ENCODE measurements at regions not wholly inside any gene's neighbourhood (a gene's known extent, or its start where the extent isn't known, plus 50 kb on each side); places are given as distances from the start of the nearest gene placed in this dataset.
"Not testable (repeated sequence)": the region's sequence is repeated elsewhere in the genome, so short reads cannot be mapped to it uniquely, and the experiment has no call there.

GRCh38 chr10:33774857-33775256 lies 440.4 kb upstream of the NRP1 start:
- no peak for FAIRE-seq

GRCh38 chr10:33773886-33774480 lies 439.5 kb upstream of the NRP1 start:
- H3K4me3 ChIP-seq, result no peak overlapping the region
- no peak for FAIRE-seq
- H3K36me3 ChIP-seq, result no peaks in the 10 kb centered on the region
- intact Hi-C loops (cut with DNase I), result no loop called here
- H3K9me3 ChIP-seq, result no peaks in the 10 kb centered on the region
- H3K27me3 ChIP-seq, result no peaks in the 10 kb centered on the region
- H3K4me1 ChIP-seq, result no peaks in the 10 kb centered on the region
- H3K27ac ChIP-seq, result no peak overlapping the region
- TF ChIP-seq CTCF (IDR thresholded peaks at IDR 0.05), result no peak
- 93 to 94% methylated on average over 21 of the region's 21 CpGs for WGBS, 2 donors
- DNase-seq, result no peak
- no peak for ATAC-seq

More at GRCh38 chr10:33774857-33775256, 440.4 kb upstream of the NRP1 start:
- no peaks in the 10 kb centered on the region for H3K36me3 ChIP-seq
- 77 to 88% methylated on average over 4 of the region's 4 CpGs for WGBS, 2 donors
- H3K4me1 ChIP-seq, result no peaks in the 10 kb centered on the region
- no peaks in the 10 kb centered on the region for H3K27me3 ChIP-seq
- ATAC-seq (no peak), DNase-seq (no peak)
- intact Hi-C loops (cut with DNase I), result no loop called here
- H3K4me3 ChIP-seq, result no peak overlapping the region
- H3K27ac ChIP-seq, result no peak overlapping the region
- H3K9me3 ChIP-seq, result no peaks in the 10 kb centered on the region
- no peak for TF ChIP-seq CTCF (IDR thresholded peaks at IDR 0.05)

GRCh38 chr10:33773253-33773573 lies 438.7 kb upstream of the NRP1 start:
- WGBS, 2 donors, result 40 to 51% methylated on average over 4 of the region's 4 CpGs
- ATAC-seq (no peak), FAIRE-seq (no peak), DNase-seq (peak in 1 of 6 donors; percentile 16)
- no peak for TF ChIP-seq CTCF (IDR thresholded peaks at IDR 0.05)
- Histone ChIP-seq H3K27ac (no peak overlapping the region), H3K27me3 (no peaks in the 10 kb centered on the region), H3K4me1 (no peaks in the 10 kb centered on the region), H3K9me3 (no peaks in the 10 kb centered on the region), H3K36me3 (no peaks in the 10 kb centered on the region), H3K4me3 (no peak overlapping the region)
- intact Hi-C loops (cut with DNase I), result no loop called here

- H3K4me3 ChIP-seq, result no peak overlapping the region
- no peaks in the 10 kb centered on the region for H3K9me3 ChIP-seq
- H3K36me3 ChIP-seq, result no peaks in the 10 kb centered on the region
- no peaks in the 10 kb centered on the region for H3K27me3 ChIP-seq
- peak in 1 of 6 donors; percentile 6 for DNase-seq
- H3K27ac ChIP-seq, result peak overlapping the region in 1 of 4 donors; percentile 47
- intact Hi-C loops (cut with DNase I), result no loop called here
- FAIRE-seq, result no peak
- no peak for TF ChIP-seq CTCF (IDR thresholded peaks at IDR 0.05)
- peak in 3 of 4 donors; percentile 64 to 80 (median 80) for ATAC-seq
- WGBS, 2 donors, result 63 to 64% methylated on average over 16 of the region's 16 CpGs
- H3K4me1 ChIP-seq, result no peaks in the 10 kb centered on the region
Measured at GRCh38 chr10:33772370-33773252, 438.1 kb upstream of the NRP1 start.

- intact Hi-C loops (cut with DNase I); H3K4me1 ChIP-seq; H3K4me3 ChIP-seq; H3K36me3 ChIP-seq; H3K27ac ChIP-seq; H3K27me3 ChIP-seq; H3K9me3 ChIP-seq; FAIRE-seq; ATAC-seq; DNase-seq: not testable (repeated sequence)
- 65 to 68% methylated on average over 8 of the region's 8 CpGs for WGBS, 2 donors
Measured at GRCh38 chr10:33771856-33772255, 437.4 kb upstream of the NRP1 start.
